ENCODE measurements at regions not wholly inside any gene's neighbourhood (a gene's known extent, or its start where the extent isn't known, plus 50 kb on each side); places are given as distances from the start of the nearest gene placed in this dataset.
"Not testable (repeated sequence)": the region's sequence is repeated elsewhere in the genome, so short reads cannot be mapped to it uniquely, and the experiment has no call there.

DNA sequence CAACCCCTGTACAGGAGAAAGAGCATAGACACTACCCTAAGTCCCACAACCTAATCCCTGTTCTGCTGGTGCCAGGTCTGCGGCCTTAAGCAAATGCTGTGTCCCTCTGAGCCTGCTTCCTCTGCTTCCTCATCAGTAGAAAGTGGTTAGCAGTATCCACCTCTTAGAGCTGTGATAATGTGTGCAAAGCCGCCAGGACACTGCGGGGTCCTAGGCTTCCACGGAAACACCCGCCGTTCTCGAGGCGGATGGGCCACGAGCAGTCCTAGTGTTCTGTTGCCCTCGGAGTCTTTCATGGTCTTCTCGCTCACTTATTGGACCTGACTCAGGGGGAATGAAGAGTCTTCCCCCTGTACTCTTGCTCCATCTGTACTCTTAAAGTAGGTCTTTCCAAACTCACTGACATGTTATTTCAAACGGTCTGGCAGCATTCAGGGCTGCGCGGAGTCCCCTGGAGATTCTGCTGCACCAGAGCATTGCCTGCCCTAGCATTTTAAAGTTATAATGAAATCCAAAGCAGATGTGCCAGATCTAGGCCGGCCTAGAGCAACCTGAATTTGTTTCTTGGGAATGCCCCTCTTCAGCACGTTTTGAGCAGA is 107.2 kb upstream of the ZNF236 start:
- DNase-seq: no peak

DNA sequence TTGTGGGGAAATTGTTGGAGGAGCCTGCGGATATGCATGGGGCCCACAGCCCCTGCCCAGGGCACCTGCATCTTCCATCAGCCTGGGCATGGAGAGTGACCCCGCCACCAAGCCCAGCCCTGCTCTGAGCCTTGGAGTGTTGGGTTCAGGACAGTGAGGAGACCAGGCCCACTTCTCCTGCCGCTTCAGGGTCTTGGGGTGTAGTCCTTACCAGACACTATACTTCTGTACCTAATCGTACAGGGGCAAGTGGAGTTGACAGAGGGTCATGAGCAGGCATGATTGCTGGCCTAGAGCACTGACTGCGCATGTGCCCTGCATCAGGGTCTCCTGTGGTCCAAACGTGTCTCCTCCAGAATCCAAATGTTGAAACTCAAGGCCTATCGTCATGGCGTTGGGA is 108.9 kb upstream of the ZNF236 start:
- no peak for DNase-seq

DNA sequence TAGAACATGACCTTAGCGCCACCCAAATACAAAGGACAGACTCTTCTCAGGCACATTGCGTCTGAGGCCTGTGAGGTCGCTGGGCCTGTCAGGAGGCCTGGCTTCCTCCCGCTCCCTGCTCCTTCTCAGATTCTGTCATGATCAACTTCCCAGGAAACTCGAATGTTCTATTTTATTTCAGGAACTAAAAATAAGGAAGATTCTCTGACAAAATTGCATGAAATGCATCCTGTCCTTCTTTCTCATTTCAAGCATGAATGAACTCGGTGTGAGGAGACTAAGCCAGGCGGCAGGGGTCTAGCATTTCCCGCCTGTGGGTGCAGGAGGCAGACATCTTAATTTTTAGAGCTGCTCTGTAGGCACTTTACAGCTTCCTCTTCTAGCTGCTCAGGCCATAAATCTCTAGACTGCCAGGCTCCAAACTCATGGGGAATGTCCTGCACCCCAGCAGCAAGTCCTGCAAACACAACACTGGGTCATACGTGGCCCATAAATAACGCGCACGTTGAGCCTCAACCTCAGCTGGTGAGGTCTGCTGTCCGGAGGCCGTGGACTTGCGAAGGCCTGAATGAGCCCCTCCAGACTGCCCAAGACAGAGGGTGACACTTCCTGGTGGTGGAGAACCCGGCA is 109.7 kb upstream of the ZNF236 start:
- no peak for DNase-seq

DNA sequence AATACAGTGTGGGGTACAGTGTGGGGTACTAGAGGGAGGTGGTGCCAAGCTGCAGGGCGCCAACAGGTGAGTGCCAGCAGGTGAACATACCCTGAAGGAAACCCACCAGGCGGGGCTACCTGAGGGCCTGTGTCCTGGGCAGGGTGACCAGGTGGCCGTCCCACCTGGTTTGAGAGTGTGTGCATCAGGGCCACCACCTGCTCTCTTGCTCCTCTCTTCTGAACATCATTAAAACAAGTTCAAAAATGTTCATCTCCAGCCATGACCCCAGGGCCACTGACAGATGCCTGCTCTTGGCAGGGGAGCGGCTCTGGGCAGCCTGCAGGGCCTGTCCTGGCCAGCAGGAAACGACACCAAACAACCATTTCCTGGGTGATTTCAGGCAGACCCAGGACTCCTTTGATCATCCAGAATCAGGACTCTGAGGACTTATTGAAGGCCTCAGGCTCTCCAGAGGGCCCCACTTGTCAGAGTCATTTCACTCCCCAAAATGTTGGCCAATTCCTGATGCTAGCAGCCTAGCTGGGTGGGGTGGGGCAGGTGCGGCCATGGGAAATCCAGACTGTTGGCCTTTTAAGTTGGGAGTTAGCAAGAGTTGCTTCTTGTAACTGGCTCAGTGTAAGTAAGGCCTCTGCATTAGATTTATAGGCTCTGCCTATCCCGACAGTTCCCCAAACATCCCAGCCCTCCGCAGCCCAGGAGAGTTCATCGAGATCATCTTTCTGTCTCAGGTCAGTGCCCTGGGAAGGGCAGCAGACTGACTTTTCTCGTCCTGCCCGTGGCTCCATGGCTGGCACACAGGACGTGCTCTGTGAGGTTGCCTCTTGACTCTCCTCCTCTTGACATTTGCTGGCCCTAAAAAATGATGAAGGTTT is 111.5 kb upstream of the ZNF236 start:
- DNase-seq: no peak

DNA sequence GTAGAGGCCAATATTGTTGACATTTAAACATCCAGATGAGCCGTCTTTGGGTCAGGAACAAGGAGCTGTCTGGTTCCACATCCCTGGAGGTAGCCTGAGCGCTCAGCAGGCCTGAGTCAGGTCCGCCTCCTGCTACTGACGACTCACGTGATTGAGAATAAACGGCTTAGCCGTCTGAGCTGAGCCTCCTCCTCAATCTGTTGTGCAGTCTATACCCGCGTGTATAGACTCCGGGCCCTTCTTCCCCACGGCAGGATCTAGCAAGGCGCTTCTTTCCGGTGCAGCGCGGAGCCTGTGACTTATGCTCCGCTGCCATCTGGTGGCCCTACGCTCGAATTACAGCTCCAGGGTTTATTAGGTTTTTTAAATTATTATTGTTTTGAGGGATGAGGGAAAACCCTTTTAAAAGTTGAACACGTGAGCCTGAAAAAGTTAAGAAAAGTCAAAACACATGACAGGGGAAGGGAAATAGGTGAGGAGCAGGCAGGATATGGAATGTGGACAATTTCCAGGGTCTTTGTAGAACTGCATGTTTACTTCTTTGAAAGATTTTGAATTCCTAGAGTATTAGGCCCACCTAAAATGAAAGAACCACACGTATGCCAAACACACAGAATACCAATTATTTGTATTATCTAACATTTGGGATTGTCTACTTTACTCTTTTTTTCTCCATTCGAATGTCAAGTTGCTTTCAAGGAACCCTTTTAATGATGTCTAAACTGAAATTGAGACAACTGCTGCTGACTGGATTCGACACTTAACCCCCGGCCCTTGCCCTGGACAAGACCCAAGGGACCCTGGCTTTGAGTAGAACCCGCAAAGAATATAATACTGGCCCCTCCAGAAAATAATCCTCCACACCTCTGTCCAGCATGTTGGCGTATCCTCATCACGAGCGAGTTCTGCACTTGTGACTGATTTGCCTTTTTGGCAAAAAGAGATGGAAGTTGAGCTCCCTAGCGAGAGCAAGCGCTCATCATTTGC is 112.4 kb upstream of the ZNF236 start:
- DNase-seq: peak; percentile 36

DNA sequence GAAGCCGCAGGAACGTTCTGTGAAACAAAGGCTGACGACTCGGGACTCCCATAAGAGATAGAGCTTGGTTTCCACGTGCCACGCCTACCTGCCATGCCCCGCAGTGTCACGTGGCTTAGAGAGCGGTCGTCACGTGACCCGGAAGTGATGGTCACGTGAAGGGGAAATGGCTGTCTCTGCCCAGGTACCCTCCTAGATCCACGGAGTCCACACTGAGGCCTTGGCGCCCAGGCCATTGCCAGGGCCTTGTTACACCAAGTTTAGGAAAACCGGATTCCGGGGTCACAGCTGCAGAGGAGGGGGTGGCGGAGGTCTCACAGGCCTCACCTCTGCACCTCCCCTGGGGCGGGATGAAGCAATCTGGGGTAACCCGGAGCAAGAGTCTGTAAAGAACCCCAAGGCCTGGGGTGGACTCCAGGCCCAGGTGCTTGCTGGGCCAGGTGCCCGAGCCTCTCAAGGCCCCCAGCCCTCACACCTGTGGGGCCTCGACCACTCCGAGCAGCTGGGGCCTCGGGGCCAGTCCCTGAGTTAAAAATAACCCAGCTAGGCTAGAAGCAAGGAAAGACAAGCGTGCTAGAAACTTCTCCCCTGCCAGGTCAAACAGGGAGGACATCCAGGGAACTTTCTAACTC is 113.5 kb upstream of the ZNF236 start:
- no peak for DNase-seq

DNA sequence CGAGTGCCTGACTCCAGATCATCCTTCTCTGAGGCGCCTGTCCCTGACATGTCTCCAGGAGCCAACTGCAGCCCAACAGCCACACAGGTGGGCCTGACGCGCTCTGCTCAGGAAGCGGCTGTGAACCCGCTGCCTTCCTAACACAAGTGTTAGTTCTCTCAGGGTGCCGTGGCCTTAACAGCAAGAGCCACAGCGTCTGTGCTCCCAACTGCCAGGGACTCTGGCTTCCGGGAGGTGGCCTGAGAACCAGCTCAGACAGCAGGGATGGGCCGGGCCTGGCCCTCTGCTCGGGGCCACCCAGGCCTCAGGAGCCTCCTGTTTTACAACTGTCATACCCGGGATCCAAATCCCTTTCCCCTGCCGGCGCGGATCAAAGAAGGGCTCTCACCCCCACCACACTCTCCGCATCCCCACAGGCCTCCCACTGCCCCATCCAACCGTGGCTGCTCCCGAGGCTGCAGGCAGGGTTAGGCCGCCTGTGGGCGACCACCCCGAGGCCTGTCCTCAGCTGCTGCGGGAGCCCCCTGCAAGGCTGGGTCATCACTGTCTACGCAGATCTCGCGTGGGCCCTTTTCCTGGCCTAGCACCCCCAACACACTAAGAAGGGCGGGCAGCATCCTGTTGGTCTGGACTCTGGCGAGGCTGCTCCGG is 114.2 kb upstream of the ZNF236 start:
- DNase-seq: no peak

DNA sequence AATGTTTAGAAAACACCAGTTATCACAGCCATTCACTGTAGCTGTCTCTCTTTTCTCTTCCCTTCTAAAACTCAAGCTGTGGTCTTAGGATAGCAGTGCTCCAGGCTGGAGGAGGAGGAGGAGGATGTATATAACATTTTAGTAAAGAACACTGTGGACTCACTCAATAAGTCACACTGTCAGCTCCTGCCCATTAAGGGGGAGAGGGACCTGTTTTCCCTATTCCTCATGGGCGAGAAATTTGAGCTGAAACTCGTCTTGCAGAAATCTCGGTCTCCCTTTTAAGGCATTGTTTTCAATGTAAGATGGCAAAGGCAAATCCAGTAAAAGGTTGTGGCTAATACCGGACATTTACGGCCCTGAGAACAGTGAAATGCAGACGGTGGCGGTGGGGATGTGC is 114.8 kb upstream of the ZNF236 start:
- no peak for DNase-seq

DNA sequence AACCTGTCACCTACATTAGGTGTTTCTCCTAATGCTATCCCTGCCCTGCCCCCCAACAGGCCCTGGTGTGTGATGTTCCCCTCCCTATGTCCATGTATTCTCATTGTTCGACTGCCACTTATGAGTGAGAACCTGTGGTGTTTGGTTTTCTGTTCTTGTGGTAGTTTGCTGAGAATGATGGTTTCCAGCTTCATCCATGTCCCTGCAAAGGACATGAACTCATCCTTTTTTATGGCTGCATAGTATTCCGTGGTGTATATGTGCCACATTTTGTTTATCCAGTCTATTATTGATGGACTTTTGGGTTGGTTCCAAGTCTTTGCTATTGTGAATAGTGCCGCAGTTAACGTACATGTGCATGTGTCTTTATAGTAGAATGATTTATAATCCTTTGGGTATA is 117.8 kb upstream of the ZNF236 start:
- DNase-seq: not testable (repeated sequence)

DNA sequence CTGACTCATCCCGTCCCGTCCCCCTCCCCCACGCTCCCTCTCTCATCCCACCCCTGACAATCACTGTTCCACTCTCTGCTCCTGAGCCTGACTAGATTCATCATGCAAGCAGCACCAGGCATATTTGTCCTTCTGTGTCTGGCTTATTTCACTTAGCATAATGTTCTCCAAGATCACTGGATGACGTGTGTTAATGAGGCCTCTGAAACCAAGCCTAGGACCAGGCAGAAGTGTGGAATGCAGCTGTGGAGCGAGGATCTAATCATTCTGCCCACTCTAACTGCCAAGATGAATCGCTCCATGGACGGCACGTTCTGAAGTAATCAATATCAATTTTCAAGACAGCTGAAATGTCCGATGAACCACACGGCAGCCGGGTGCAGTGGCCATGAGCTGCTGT is 122.4 kb upstream of the ZNF236 start:
- no peak for DNase-seq

DNA sequence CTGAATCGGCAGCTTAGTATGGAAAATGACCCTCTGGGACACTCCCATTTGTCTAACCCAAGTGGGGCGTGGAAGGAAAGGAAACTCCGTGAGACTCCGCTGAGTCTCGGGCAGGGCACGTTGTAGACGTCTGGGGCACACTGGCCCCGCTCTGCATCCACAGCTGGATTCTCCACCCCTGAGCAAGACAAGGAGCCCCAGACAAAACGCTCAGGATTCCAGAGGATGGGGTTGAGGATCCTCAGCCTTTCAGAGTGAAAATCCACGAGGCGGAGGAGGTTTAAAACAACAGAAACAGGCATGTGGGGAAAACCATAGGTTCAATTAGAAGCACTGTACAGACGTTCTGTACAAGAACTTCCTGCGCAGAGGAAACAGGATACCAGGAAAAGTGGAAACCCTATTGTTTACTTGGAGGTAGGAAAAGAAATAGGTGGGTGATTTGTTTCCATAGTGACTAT is 124.9 kb upstream of the ZNF236 start:
- DNase-seq: no peak

DNA sequence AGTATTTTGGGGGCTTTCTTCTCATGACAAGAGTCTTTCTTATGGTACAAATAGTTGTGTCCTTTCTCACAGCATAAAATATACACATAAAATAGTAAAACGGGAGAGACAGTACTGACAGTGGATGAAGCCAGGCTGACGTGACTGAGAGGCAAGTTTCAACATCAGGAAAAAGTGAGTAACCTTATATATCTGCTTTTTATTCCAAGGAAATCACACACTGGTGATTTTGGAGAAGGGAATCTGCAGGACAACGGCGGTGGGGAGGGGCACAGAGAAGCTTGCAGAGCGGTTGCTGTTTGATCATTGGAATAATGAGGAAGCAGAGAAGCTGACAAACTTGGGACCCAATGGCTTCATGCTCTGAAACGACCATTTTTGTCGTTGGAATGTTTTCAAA is 130.6 kb upstream of the ZNF236 start:
- DNase-seq: no peak

DNA sequence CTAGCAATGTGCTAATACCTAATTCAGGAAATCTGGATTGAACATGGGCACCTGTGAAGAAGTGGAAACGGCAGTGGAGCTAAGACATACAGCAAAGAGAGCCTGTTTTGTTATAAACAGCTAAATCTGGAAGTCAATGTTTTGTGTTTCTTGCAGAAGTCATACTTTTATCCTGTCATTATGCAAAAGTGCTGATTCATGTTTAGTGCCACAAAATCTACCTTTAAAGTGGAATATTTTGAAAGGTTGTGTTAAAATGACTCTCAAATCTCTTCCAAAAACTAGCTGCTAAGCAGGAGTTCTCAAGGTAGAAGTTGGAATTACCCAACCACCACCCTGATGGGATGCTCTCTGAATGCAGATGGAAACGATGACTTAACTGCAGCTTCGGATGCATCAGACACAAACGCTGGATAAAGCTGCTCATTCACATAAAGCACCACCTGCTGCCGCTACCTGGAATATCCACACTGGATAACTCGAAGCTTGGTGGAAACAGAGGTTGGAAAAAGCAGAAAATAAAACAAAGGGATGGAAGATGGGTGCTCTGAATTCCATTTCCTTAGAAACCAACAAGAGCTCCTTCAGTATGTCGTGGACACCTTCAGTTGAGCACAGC is 132.6 kb upstream of the ZNF236 start:
- DNase-seq: no peak

DNA sequence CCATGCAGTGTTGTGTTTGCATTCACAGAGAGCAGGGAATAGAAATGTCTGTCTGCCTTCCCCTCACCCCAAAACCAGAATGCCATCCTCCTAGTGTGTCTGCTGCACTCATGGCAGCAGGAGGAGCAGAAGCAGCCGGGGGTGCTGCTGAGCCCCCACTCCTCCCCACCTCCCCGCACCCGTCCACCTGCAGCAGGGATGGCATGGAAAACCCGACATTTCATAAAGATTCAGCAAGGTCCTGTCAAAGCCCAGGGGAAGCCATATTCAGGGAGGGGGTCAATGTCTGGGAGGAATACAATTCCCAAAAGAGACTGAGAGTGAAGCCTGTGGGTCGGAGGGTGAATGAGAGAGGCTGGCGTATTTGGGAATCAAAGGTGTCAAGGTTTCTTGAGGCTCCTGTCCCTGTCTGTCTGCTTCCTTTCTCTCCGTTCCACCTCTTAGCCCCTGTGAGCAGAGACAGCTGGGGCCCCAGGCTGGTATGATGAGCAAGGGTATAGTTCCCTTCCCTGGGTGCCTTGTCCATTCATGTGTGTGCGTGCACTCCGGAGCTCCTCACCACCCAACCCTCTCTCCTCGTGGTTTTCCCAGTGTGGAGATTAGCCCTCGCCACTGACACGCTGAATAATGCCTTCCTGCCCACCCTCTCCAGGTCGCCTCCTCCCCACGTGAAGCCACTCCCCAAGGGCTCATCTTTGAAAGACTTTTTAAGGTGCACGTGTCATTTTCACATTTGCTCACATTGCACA is 133.5 kb upstream of the ZNF236 start:
- DNase-seq: no peak

DNA sequence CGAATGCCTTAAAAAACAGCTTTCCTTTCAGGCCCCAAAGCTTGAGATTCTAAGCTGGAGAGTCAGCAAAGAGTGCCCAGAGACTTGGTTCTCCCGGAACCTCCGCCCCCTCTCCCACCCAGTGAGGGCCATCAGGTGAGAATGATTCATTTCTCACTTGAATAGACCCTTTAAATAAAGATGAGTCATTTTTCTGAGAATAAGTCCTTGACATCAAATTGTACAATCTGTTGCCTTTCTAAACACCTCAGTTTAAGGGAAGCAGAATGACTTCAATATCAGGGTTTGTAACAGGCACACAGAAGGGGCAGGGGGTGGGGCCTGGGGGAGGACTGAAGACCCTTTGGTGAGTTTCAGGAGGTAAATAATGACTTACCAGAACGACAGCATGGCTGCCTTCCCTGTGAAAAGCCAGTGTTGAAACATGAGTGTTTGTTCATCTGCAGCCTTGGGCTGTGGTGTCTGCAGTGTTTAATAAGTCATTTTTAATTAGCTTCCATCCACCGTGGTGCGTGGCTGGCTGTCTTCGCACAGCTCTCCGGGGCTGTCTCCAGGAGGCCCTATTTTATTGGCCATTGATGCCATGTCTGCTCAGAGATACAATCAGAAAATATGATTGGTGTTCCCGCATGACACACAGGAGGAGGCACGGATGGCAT is 134.9 kb upstream of the ZNF236 start:
- no peak for DNase-seq

DNA sequence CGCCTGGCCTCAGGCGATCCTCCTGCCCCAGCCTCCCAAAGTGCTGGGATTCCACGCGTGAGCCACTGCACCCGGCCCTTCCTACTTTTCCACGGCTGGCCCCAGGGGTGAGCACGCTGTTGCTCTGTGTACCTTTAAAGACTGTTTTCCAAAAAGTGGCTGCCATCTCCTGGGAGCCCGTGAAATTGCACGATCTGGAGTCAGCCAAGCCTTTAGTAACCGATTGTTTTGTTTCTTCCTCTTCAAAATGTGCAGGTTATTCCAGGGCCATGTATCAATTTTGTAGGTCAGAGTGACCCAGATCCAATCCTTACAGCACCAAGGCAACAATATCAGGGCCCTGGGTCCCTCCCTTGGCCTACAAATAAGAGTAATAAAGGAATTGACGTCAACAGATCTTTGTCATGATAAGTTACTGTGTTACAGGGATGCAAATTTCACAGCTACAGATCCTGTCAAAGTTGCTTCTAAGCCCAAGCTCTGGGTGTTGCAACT is 135.6 kb upstream of the ZNF236 start:
- no peak for DNase-seq

DNA sequence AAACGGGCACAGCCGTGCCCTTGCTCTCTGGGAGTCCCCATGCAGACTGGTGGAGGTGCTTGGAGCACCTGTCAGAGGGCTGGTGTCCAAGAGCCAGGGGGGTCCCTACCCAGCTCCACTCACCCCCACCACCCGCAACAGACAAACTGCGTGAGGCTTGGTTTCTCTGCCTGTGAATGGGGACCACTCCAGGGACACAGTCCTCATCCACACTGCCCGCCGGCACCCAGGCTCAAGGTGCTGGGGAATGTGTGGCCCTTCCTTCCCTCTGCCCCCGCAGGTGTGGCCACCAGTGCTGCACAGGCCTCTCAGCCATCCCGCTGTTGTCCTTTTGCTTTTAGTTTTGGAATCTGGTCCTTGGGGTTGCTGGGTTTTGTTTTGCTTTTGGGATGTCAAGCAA is 136.5 kb upstream of the ZNF236 start:
- no peak for DNase-seq

DNA sequence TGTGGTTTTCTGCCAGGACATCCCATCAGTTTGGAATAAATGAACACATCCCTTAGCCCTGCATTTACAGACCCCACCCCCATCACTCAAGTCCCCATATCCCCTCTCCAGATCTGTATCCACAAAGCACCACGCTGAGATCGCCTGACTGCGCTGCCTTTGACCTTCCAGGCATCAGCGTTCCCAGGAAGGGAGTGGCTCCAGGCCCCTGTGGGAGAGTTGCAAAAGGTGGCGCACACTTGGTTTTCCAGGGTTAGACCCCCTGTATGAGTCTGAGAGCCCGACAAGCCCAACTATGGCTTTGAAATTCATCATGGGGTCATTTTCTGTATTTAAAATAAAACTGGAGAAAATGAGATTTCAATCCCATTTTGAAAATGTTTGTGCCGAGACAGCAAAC is 137.0 kb upstream of the ZNF236 start:
- no peak for DNase-seq

DNA sequence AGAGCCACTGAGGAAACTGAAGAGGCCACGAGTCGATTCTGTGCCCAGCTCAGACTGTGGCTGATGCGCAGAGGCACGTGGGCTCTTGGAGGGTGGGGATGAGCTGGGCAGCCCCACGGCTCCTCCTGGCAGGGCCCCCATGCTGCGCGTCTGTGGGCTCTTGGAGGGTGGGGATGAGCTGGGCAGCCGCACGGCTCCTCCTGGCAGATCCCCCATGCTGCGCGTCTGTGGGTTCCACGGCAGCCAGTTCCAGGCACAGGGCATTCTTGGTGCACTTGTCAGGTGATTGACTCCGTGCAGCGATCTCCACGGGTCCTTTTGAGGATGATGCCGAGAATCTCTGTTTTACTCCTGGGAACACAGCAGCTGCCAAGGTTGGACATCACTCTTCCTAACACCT is 138.1 kb upstream of the ZNF236 start:
- no peak for DNase-seq

DNA sequence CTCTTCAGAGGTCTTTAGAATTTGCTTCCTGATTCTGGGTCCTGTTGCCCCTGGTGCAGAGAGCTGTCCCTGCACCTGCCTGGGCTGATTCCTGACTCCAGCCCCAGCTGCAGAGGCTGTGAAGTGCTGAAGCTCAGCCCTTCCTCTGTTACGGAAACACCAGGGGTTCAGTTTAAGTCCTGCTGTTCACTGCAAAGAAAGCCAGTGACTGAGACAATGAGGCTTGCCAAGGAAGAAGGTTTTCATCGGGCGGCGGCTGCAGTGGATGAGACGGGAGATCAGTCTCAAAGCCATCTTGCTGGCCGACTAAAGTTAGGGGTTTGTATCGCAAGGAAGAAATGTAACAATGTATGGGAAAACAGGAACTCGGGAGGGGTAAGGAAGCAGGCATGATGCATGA is 142.4 kb upstream of the ZNF236 start:
- no peak for DNase-seq
